Ovary (tissue), 3 donors: ENCODE measurements at regions not wholly inside any gene's neighbourhood (a gene's known extent, or its start where the extent isn't known, plus 50 kb on each side); places are given as distances from the start of the nearest gene placed in this dataset.

ENCODE experiments used
- CTCF ChIP-seq, 3 donors: fragments of 450-650 bp in 2 of 3; fragments of 200-600 bp in 1 of 3; IDR thresholded peaks; one replicate each; pipeline versions ENCODE4 v1.5.1 to v1.8.0; 2016 to 2022; ENCODE audit warnings: antibody characterized with exemption in 3 of 3, mild to moderate bottlenecking in 1 of 3
- EP300 ChIP-seq: sonication (generic); formaldehyde crosslinking; IDR thresholded peaks from one replicate; pipeline ENCODE4 v1.6.1; 2017; ENCODE audit warnings: antibody characterized with exemption
- donor health status: DM: no; HTN: no; CAD: no.

GRCh38 chr20:10985536-10985935, 311.7 kb upstream of the JAG1 start:
- TF ChIP-seq CTCF (IDR thresholded peaks at IDR 0.05) (no peak), EP300 (no peak)
